Brain microvascular endothelial cell (primary cell): ENCODE measurements at regions not wholly inside any gene's neighbourhood (a gene's known extent, or its start where the extent isn't known, plus 50 kb on each side); places are given as distances from the start of the nearest gene placed in this dataset.

Experiments
- DNase-seq: peaks from one replicate; pipeline ENCODE4 v3.0.0-alpha.2; 2020
- H3K27ac ChIP-seq: fragments of 250-450 bp; sonication (Bioruptor Pico); 2 replicates; pipeline ENCODE4 v1.5.1; 2020; ENCODE audit warnings: mild to moderate bottlenecking, moderate library complexity
- H3K27me3 ChIP-seq: fragments of 250-450 bp; sonication (Bioruptor Pico); replicated peaks from 2 replicates; pipeline ENCODE4 v1.5.1; 2020; ENCODE audit warnings: mild to moderate bottlenecking
- H3K36me3 ChIP-seq: fragments of 250-450 bp; sonication (Bioruptor Pico); replicated peaks from 2 replicates; pipeline ENCODE4 v1.5.1; 2020; ENCODE audit warnings: mild to moderate bottlenecking
- H3K4me3 ChIP-seq: 2 replicates; pipeline ENCODE4 v1.5.1; 2011; ENCODE audit warnings: low read depth, mild to moderate bottlenecking, control low read depth, low read length, moderate library complexity
- in situ Hi-C: cut with HindIII; loops from 2 replicates; pipeline ENCODE4 v1.10.0; 2017; ENCODE audit warnings: low sequenced_read_pairs, low pct_ligation_motif_present
- TF ChIP-seq, protein P1 (sequence below): IDR thresholded peaks from 2 replicates; pipeline ENCODE4 v1.5.1; 2011; ENCODE audit warnings: low read depth, mild to moderate bottlenecking, moderate library complexity, low read length, control low read depth, inconsistent platforms; ENCODE audit errors: missing control alignments

GRCh38 chr2:5867056-5867455, 174.9 kb downstream of the SOX11 start:
- in situ Hi-C loops: no loop called here
- TF ChIP-seq, protein P1, sequence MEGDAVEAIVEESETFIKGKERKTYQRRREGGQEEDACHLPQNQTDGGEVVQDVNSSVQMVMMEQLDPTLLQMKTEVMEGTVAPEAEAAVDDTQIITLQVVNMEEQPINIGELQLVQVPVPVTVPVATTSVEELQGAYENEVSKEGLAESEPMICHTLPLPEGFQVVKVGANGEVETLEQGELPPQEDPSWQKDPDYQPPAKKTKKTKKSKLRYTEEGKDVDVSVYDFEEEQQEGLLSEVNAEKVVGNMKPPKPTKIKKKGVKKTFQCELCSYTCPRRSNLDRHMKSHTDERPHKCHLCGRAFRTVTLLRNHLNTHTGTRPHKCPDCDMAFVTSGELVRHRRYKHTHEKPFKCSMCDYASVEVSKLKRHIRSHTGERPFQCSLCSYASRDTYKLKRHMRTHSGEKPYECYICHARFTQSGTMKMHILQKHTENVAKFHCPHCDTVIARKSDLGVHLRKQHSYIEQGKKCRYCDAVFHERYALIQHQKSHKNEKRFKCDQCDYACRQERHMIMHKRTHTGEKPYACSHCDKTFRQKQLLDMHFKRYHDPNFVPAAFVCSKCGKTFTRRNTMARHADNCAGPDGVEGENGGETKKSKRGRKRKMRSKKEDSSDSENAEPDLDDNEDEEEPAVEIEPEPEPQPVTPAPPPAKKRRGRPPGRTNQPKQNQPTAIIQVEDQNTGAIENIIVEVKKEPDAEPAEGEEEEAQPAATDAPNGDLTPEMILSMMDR: no peak
- H3K4me3 ChIP-seq: no peak overlapping the region
- no peaks in the 10 kb centered on the region for H3K36me3 ChIP-seq
- no peaks in the 10 kb centered on the region for H3K27me3 ChIP-seq
- no peak overlapping the region for H3K27ac ChIP-seq
- no peak for DNase-seq

- H3K36me3 ChIP-seq: no peaks in the 10 kb centered on the region
- no peak overlapping the region for H3K27ac ChIP-seq
- in situ Hi-C loops: no loop called here
- TF ChIP-seq, protein P1: no peak
- H3K4me3 ChIP-seq: no peak overlapping the region
- no peak for DNase-seq
- H3K27me3 ChIP-seq: no peaks in the 10 kb centered on the region
Observed at GRCh38 chr2:5868931-5869330, 176.7 kb downstream of the SOX11 start.

GRCh38 chr2:5869936-5870335, 177.8 kb downstream of the SOX11 start:
- no peak for DNase-seq
- no peaks in the 10 kb centered on the region for H3K27me3 ChIP-seq
- no peak overlapping the region for H3K27ac ChIP-seq
- no peaks in the 10 kb centered on the region for H3K36me3 ChIP-seq
- H3K4me3 ChIP-seq: no peak overlapping the region
- TF ChIP-seq, protein P1: no peak
- in situ Hi-C loops: no loop called here

DNA sequence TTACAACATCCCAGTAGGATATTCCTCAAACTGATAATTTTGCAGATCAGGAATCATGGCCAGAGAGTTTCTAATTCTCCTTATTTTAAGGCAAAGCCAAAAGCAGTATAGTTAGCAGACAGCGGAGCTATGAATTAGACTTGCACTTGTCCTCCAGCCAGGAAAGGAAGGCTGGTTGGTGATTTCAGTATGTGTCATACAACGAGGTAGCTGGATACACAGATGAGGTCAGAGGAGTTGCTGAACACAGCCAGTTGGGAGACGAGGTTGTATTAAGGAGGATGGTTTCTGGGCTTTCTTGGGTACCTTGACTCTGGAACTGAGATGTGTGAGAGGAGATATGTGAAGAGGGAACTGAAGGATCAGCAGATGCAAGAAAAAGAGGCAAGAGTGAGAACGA, 185.2 kb downstream of the SOX11 start:
- H3K27me3 ChIP-seq: no peaks in the 10 kb centered on the region
- H3K27ac ChIP-seq: no peak overlapping the region
- no peak overlapping the region for H3K4me3 ChIP-seq
- H3K36me3 ChIP-seq: no peaks in the 10 kb centered on the region
- in situ Hi-C loops: no loop called here
- TF ChIP-seq, protein P1: no peak
- DNase-seq: peak; percentile 25

GRCh38 chr2:5885451-5886173, 193.4 kb downstream of the SOX11 start:
- H3K27ac ChIP-seq: no peak overlapping the region
- in situ Hi-C loops: no loop called here
- no peak overlapping the region for H3K4me3 ChIP-seq
- TF ChIP-seq, protein P1: no peak
- H3K36me3 ChIP-seq: no peaks in the 10 kb centered on the region
- DNase-seq: no peak
- no peaks in the 10 kb centered on the region for H3K27me3 ChIP-seq

DNA sequence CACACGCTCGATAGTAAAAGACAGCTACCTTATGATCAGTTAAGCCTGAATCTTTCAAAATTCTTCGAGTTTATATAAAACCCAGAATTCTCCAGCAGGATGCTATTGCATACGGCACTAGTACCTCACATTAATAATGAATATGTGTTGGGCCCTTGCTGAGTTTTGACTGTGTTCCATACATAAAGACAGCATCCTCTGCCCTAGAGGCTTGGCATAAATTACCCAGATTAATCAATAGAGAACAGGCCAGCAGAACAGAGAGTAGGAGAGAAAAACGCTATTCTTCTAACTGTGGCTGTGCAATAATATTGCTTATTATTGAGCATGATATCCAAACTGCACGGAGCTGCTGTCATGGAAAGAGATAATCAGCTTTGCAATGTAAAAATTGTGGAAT, 194.3 kb downstream of the SOX11 start:
- no peak for DNase-seq
- no peaks in the 10 kb centered on the region for H3K27me3 ChIP-seq
- H3K27ac ChIP-seq: no peak overlapping the region
- no peaks in the 10 kb centered on the region for H3K36me3 ChIP-seq
- no peak overlapping the region for H3K4me3 ChIP-seq
- in situ Hi-C loops: no loop called here
- TF ChIP-seq, protein P1: no peak
